MCF 10A (cell line): ENCODE measurements at regions not wholly inside any gene's neighbourhood (a gene's known extent, or its start where the extent isn't known, plus 50 kb on each side); places are given as distances from the start of the nearest gene placed in this dataset.

Source experiments
- BruUV-seq: library from RNA; stranded (reverse); fragments of 400-500 nt; replicated peaks from 2 replicates; lab custom pipeline; 2021; lab: Mats Ljungman, UMichigan
- CTCF ChIA-PET: fragments of 300-600 bp; sonication (Branson Sonifier 250); formaldehyde crosslinking; extraction: SDS; loops from one replicate; lab custom pipeline; 2021; ENCODE audit warnings: antibody characterized with exemption, inconsistent platforms; lab: Yijun Ruan, JAX
- POLR2A ChIA-PET: fragments of 300-600, 350-650 bp; sonication (Branson Sonifier 250); formaldehyde crosslinking; extraction: SDS; loops from one replicate; lab custom pipeline; 2020; ENCODE audit warnings: antibody characterized with exemption, inconsistent platforms; lab: Yijun Ruan, JAX
- DNase-seq: peaks from one replicate; pipeline ENCODE4 v3.0.0-alpha.2; 2018; ENCODE audit not compliant: unreplicated experiment
- H3K27ac Mint-ChIP-seq: one replicate; pipeline ENCODE4 v1.8.0; 2022; ENCODE audit warnings: mild to moderate bottlenecking, low read depth, mixed read lengths; ENCODE audit not compliant: unreplicated experiment
- H3K27me3 Mint-ChIP-seq: one replicate; pipeline ENCODE4 v1.8.0; 2022; ENCODE audit warnings: mixed read lengths; ENCODE audit not compliant: insufficient read depth, unreplicated experiment
- H3K36me3 Mint-ChIP-seq: one replicate; pipeline ENCODE4 v1.8.0; 2022; ENCODE audit warnings: mild to moderate bottlenecking, moderate library complexity, mixed read lengths; ENCODE audit not compliant: insufficient read depth, unreplicated experiment
- H3K4me1 Mint-ChIP-seq: one replicate; pipeline ENCODE4 v1.8.0; 2022; ENCODE audit warnings: mixed read lengths; ENCODE audit not compliant: insufficient read depth, unreplicated experiment
- H3K4me3 Mint-ChIP-seq: one replicate; pipeline ENCODE4 v1.8.0; 2022; ENCODE audit warnings: mild to moderate bottlenecking, moderate library complexity, mixed read lengths; ENCODE audit not compliant: unreplicated experiment
- H3K9me3 Mint-ChIP-seq: one replicate; pipeline ENCODE4 v1.8.0; 2022; ENCODE audit warnings: mixed read lengths; ENCODE audit not compliant: unreplicated experiment
- intact Hi-C: fragments of 100-400 bp; cut with micrococcal nuclease; formaldehyde crosslinking; loops from 2 replicates; pipeline ENCODE4 v1.14.1; 2022
- TF ChIP-seq, protein P1 (sequence below): fragments of 200-600 bp; IDR thresholded peaks from one replicate; pipeline ENCODE4 v1.8.0; 2022; ENCODE audit warnings: antibody characterized with exemption, mild to moderate bottlenecking; ENCODE audit not compliant: unreplicated experiment

DNA sequence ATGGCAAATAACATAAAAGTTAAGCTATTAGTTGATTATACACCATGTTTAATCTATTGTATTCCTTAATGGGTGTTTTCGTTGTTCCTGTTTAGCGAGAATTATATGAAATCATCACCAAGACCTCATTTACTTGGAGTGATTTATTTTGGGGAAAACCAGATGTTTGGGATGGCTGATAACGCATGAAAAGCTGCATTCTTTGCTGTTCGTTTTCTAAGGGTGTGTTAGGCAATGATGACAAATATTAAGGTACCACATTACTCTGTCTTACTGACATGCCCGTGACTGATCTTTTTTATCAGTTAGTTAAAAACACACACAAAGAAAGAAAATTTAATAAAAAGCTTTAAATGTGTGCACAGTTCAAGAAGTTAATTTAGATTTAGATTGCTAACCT, 176.4 kb downstream of the ZFP64 start:
- TF ChIP-seq, protein P1, sequence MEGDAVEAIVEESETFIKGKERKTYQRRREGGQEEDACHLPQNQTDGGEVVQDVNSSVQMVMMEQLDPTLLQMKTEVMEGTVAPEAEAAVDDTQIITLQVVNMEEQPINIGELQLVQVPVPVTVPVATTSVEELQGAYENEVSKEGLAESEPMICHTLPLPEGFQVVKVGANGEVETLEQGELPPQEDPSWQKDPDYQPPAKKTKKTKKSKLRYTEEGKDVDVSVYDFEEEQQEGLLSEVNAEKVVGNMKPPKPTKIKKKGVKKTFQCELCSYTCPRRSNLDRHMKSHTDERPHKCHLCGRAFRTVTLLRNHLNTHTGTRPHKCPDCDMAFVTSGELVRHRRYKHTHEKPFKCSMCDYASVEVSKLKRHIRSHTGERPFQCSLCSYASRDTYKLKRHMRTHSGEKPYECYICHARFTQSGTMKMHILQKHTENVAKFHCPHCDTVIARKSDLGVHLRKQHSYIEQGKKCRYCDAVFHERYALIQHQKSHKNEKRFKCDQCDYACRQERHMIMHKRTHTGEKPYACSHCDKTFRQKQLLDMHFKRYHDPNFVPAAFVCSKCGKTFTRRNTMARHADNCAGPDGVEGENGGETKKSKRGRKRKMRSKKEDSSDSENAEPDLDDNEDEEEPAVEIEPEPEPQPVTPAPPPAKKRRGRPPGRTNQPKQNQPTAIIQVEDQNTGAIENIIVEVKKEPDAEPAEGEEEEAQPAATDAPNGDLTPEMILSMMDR: no peak
- no peaks in the 10 kb centered on the region for H3K4me1 Mint-ChIP-seq
- H3K4me3 Mint-ChIP-seq: no peak overlapping the region
- ChIA-PET POLR2A (interaction anchor here (0.6 kb wide), 1 partner anchor 43 kb away, joined by 3 read pairs; no protein-coding TSS in a partner anchor), CTCF (interaction anchor here (0.5 kb wide), 1 partner anchor 21 kb away, joined by 3 read pairs; no protein-coding TSS in a partner anchor)
- no peaks in the 10 kb centered on the region for H3K27me3 Mint-ChIP-seq
- peaks cover 8% of the 10 kb centered on the region for H3K9me3 Mint-ChIP-seq
- no TSS peak for BruUV-seq
- H3K36me3 Mint-ChIP-seq: peaks cover 10% of the 10 kb centered on the region
- H3K27ac Mint-ChIP-seq: no peak overlapping the region
- intact Hi-C loops: no loop called here
- no peak for DNase-seq

DNA sequence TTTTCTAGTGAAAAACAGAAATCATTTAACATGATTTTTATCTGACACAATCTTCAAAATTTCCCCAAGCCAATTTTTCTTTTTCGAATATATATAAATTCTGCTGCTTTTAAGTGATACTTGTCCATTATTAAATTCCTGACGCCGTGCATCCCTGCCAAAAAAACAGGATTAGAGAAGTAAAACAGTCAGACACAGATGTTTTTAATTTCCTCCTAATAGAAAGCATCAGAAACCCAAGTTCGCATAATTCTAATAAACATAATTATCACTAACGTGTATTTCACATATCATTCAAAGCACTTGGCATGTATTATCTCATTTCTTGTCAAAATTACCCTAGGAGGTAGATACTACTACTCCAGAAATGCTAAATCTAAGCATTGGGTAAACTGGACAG, 179.5 kb downstream of the ZFP64 start:
- peaks cover 10% of the 10 kb centered on the region for H3K36me3 Mint-ChIP-seq
- BruUV-seq: no TSS peak
- DNase-seq: no peak
- peaks cover 8% of the 10 kb centered on the region for H3K9me3 Mint-ChIP-seq
- no peak overlapping the region for H3K27ac Mint-ChIP-seq
- ChIA-PET POLR2A (no interaction called here), CTCF (no interaction called here)
- TF ChIP-seq, protein P1: no peak
- intact Hi-C loops: no loop called here
- no peak overlapping the region for H3K4me3 Mint-ChIP-seq
- no peaks in the 10 kb centered on the region for H3K4me1 Mint-ChIP-seq
- H3K27me3 Mint-ChIP-seq: no peaks in the 10 kb centered on the region

DNA sequence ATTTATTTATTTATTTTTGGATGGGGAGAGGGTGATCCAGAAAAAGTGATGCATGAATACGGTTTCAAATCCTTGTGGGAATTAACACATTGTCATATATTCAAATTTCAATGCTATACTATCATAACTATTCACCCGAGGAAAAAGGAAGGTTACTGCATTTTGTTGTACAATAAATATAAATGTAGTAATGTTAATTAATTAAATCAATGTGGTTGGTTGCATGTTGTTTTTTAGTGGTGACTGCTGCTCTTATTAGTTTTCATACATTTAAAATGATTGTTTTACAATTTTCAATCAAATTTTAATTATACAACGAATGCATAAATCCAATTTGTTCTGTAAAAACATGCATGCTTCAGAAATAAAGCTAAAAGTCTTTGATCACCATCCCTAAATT, 180.5 kb downstream of the ZFP64 start:
- POLR2A ChIA-PET: no interaction called here
- no peak for DNase-seq
- CTCF ChIA-PET: interaction anchor here (0.8 kb wide), 1 partner anchor 1151 kb away, joined by 3 read pairs; no protein-coding TSS in a partner anchor
- intact Hi-C loops: no loop called here
- Mint-ChIP-seq H3K36me3 (peaks cover 10% of the 10 kb centered on the region), H3K27me3 (no peaks in the 10 kb centered on the region), H3K4me1 (no peaks in the 10 kb centered on the region), H3K27ac (no peak overlapping the region), H3K9me3 (peaks cover 8% of the 10 kb centered on the region), H3K4me3 (no peak overlapping the region)
- BruUV-seq: no TSS peak
- TF ChIP-seq, protein P1: no peak

DNA sequence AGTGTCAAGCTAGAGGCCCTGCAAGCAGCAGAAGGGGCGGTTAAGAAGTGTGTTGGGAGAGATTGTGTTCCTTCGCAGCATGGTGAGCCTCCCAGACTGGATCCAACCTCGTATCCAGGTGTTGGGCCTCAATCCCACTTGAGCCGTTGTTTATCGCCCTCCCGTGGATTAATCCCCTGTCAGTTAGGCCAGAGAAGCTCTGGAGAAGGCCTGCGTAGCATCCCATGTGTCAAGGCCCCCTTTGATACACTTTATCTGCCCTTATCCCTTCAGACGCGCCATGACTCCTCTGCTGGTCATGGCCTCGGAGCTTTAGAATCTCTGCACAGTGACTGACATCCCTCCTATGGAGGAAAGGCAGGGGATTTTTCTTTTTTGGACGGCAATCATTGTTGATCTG, 181.0 kb downstream of the ZFP64 start:
- Mint-ChIP-seq H3K4me3 (no peak overlapping the region), H3K4me1 (no peaks in the 10 kb centered on the region), H3K27me3 (no peaks in the 10 kb centered on the region), H3K27ac (no peak overlapping the region), H3K9me3 (peaks cover 8% of the 10 kb centered on the region), H3K36me3 (peaks cover 10% of the 10 kb centered on the region)
- POLR2A ChIA-PET: interaction anchor here (0.6 kb wide), 1 partner anchor 1552 kb away, joined by 3 read pairs; no protein-coding TSS in a partner anchor
- TF ChIP-seq, protein P1: no peak
- DNase-seq: no peak
- CTCF ChIA-PET: interaction anchor here (0.8 kb wide), 1 partner anchor 1150 kb away, joined by 3 read pairs; no protein-coding TSS in a partner anchor
- intact Hi-C loops: no loop called here
- BruUV-seq: no TSS peak
